Hepatocyte (in vitro differentiated cells): ENCODE measurements at regions not wholly inside any gene's neighbourhood (a gene's known extent, or its start where the extent isn't known, plus 50 kb on each side); places are given as distances from the start of the nearest gene placed in this dataset.

Experiments
- CTCF ChIP-seq: fragments of 200-600 bp; sonication (generic); IDR thresholded peaks from 2 replicates; pipeline ENCODE4 v1.5.1; 2016; ENCODE audit warnings: antibody characterized with exemption, mild to moderate bottlenecking; ENCODE audit not compliant: poor library complexity
- EZH2 ChIP-seq: fragments of 200-600 bp; sonication (generic); IDR thresholded peaks from 2 replicates; pipeline ENCODE4 v1.6.1; 2016; ENCODE audit warnings: antibody characterized with exemption, mild to moderate bottlenecking, borderline replicate concordance
- EZH2phosphoT487 ChIP-seq: fragments of 200-600 bp; sonication (generic); IDR thresholded peaks from one replicate; pipeline ENCODE4 v1.6.1; 2018; ENCODE audit warnings: antibody characterized with exemption, mild to moderate bottlenecking, low read depth, moderate library complexity; ENCODE audit not compliant: unreplicated experiment, severe bottlenecking

DNA sequence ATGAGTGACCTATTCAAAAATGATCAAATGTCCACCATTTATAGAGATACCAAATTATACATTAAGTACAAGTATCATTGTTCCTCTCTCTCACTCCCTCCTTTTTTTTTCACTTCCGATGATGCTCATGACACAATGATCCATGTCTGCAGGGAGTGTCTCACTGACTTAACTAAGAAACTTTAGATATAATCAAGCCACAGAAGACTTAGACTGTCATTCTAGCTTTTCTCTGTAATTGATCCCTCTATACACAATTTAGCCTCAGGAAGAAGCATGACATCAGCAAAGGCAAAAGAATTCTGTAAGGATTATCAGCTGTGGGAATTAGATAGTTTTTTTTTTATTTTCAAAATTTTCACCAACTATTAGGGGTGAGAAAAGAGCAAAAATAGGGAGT is 734.9 kb upstream of the PCDH9 start:
- TF ChIP-seq CTCF (no peak), EZH2 (no peak), EZH2phosphoT487 (no peak)
